Left lung (tissue), 4 donors: ENCODE measurements at regions not wholly inside any gene's neighbourhood (a gene's known extent, or its start where the extent isn't known, plus 50 kb on each side); places are given as distances from the start of the nearest gene placed in this dataset.

ENCODE experiments used
- ATAC-seq: fragments of 200-7000 bp; cut with Tn5 transposase; one replicate; pipeline ENCODE4 v1.9.1; 2020; ENCODE audit warnings: moderate library complexity
- DNase-seq, 4 donors: peaks; one replicate each; pipeline ENCODE4 v3.0.0-alpha.2; 2013 to 2020
- H3K27ac ChIP-seq, 2 donors: fragments of 200-600 bp; sonication (generic) in 1 of 2; one replicate each; pipeline versions ENCODE4 v1.5.0 to v1.8.0; 2020 to 2021
- H3K27me3 ChIP-seq, 2 donors: fragments of 200-600 bp; sonication (generic) in 1 of 2; one replicate each; pipeline versions ENCODE4 v1.5.0 to v1.8.0; 2020 to 2021
- H3K36me3 ChIP-seq, 2 donors: fragments of 200-600 bp; sonication (generic) in 1 of 2; one replicate each; pipeline versions ENCODE4 v1.5.0 to v1.8.0; 2020 to 2021
- H3K4me1 ChIP-seq, 2 donors: fragments of 200-600 bp; one replicate each; pipeline ENCODE4 v1.8.0; 2021
- H3K4me3 ChIP-seq, 2 donors: fragments of 200-600 bp; sonication (generic) in 1 of 2; one replicate each; pipeline versions ENCODE4 v1.5.0 to v1.8.0; 2020 to 2021; ENCODE audit warnings: mild to moderate bottlenecking in 1 of 2
- H3K9me3 ChIP-seq, 2 donors: fragments of 200-600 bp; sonication (generic) in 1 of 2; one replicate each; pipeline versions ENCODE4 v1.5.0 to v1.8.0; 2020 to 2021
- CTCF ChIP-seq, 2 donors: fragments of 200-600 bp; sonication (generic) in 1 of 2; IDR thresholded peaks; one replicate each; pipeline versions ENCODE4 v1.5.0 to v1.8.0; 2021; ENCODE audit warnings: antibody characterized with exemption in 2 of 2
- intact Hi-C, 2 donors: fragments of 100-400 bp; cut with DNase I; formaldehyde crosslinking; loops; one replicate each; pipeline versions ENCODE4 v1.11.2 to v1.14.2; 2022
- donor health status: DM: no; HTN: yes; CAD: no.
- donor health status: DM: no; HTN: no; CAD: no.

DNA sequence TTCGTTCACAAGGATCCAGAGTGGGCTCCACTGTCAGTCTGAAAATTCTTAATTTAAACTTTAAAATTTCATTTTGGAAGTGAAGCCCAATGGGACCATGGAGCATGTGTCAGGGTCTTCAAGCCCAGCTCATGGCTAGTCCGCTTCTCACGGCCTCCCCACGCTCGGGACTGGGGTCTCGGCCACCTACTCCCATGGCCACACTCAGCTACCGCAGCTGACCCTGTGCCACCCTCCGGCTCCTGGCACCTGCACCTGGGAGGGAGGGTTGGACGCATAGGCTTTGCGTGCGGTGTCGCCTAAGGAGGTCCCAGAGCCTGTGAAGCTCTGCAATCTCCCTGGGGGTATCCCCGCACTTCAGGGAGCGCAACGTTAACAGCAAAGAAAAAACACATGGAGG lies 175.7 kb upstream of the PRLR start:
- Histone ChIP-seq H3K36me3 (no peaks in the 10 kb centered on the region), H3K4me3 (no peak overlapping the region), H3K27me3 (no peaks in the 10 kb centered on the region), H3K4me1 (no peaks in the 10 kb centered on the region), H3K9me3 (peaks cover 0 to 4% of the 10 kb centered on the region in 2 donors), H3K27ac (no peak overlapping the region)
- no peak for ATAC-seq
- intact Hi-C loops: no loop called here
- no peak for TF ChIP-seq CTCF (IDR thresholded peaks at IDR 0.05)
- DNase-seq: peak in 1 of 4 donors; percentile 47

- Histone ChIP-seq H3K4me3 (no peak overlapping the region), H3K9me3 (peaks cover 0 to 4% of the 10 kb centered on the region in 2 donors), H3K4me1 (no peaks in the 10 kb centered on the region), H3K27ac (no peak overlapping the region), H3K27me3 (no peaks in the 10 kb centered on the region), H3K36me3 (no peaks in the 10 kb centered on the region)
- ATAC-seq (no peak), DNase-seq (peak in 1 of 4 donors; percentile 16)
- TF ChIP-seq CTCF (IDR thresholded peaks at IDR 0.05): no peak
- intact Hi-C loops: no loop called here
These were observed 174.4 kb upstream of the PRLR start for GRCh38 chr5:35404701-35405100.

DNA sequence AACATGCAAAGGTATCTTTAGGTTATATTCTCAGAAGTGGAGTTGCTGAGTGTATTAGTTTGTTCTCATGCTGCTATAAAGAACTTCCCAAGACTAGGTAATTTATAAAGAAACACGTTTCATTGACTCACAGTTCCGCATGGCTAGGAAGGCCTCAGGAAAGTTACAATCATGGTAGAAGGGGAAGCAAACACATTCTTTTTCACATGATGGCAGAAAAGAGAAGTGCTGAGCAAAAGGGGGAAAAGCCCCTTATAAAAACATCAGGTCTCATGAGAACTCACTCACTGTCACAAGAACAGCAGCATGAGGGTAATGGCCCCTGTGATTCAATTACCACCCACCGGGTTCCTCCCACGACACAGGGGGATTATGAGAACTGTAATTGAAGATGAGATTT lies 163.6 kb upstream of the PRLR start:
- Histone ChIP-seq H3K4me1 (no peaks in the 10 kb centered on the region), H3K27ac (no peak overlapping the region), H3K27me3 (no peaks in the 10 kb centered on the region), H3K36me3 (no peaks in the 10 kb centered on the region), H3K9me3 (no peaks in the 10 kb centered on the region), H3K4me3 (no peak overlapping the region)
- DNase-seq (no peak), ATAC-seq (no peak)
- TF ChIP-seq CTCF (IDR thresholded peaks at IDR 0.05): no peak
- intact Hi-C loops: no loop called here

DNA sequence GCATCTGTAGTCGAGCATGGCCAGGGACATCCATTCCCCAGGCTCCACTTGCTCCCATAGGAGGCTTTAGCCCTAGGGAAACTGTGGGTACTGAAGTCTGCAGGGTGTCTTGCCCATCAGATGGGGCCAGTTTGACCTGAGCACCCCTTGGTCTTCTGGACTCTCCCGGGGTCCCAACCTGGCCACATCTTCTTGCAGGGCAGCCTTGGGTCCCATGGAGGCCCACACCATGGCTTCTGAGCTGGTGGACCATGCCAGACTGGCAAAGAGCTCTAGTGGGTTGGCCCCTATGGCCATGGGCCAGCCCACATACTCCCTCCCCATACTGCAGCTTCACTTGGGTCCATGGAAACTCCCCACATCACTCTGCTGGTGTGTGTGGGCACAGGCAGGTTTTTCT lies 154.4 kb upstream of the PRLR start:
- Histone ChIP-seq H3K9me3 (no peaks in the 10 kb centered on the region), H3K27ac (no peak overlapping the region), H3K36me3 (no peaks in the 10 kb centered on the region), H3K4me1 (no peaks in the 10 kb centered on the region), H3K27me3 (no peaks in the 10 kb centered on the region), H3K4me3 (no peak overlapping the region)
- TF ChIP-seq CTCF (IDR thresholded peaks at IDR 0.05): no peak
- ATAC-seq (no peak), DNase-seq (no peak)
- intact Hi-C loops: no loop called here

DNA sequence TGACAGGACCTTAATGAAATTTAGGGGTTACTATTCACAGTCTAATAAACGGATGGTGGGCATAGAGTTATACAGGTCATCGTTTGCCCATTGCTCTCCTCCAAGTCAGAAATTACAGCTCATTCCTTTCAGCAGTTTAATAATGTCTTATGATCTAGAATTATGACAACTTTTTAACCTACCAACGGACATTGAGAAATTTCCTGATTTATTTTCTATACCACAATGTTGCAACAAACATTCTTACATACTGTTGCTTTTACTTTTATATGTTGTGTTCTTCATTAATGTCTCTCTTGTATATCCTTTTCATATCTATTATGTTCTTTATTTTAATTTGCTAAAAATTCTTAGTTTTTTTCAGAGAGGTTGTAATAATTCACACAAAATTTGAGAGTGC lies 152.8 kb upstream of the PRLR start:
- no peaks in the 10 kb centered on the region for H3K27me3 ChIP-seq
- no peaks in the 10 kb centered on the region for H3K9me3 ChIP-seq
- ATAC-seq (no peak), DNase-seq (no peak)
- no peaks in the 10 kb centered on the region for H3K4me1 ChIP-seq
- no peak for TF ChIP-seq CTCF (IDR thresholded peaks at IDR 0.05)
- no peak overlapping the region for H3K4me3 ChIP-seq
- intact Hi-C loops: no loop called here
- no peaks in the 10 kb centered on the region for H3K36me3 ChIP-seq
- no peak overlapping the region for H3K27ac ChIP-seq
